ENCODE measurements at regions not wholly inside any gene's neighbourhood (a gene's known extent, or its start where the extent isn't known, plus 50 kb on each side); places are given as distances from the start of the nearest gene placed in this dataset.
A peak's percentile ranks its signal among the peaks of the same experiment; 100 is the strongest.

DNA sequence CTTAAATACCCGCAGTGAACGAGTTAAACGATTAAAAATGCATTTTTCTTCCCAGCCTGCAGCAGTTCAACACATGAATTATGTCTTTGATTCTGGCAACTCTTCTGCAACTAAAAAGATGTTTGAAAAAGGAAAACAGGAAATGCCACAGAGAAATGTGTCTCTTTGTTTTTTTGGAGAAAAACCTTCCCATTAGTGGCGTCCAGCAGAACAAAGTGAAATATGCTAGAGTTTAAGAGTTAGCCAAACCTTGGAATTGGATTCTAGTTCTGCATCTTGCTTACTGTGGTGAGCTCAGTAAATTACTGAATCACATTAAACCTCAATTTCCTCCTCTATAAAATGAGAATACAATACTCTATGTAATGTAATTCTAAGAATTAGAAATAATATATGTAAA, 900.2 kb upstream of the ACVR2A start:
- intact Hi-C loops (cut with DNase I) = no loop called here
- Histone ChIP-seq H3K36me3 (no peaks in the 10 kb centered on the region), H3K4me3 (replicated peaks in 1 of 3) (no peak overlapping the region), H3K9me3 (no peaks in the 10 kb centered on the region), H3K4me1 (no peaks in the 10 kb centered on the region), H3K27ac (no peak overlapping the region), H3K27me3 (no peaks in the 10 kb centered on the region)
- 76 to 82% methylated on average over 4 of the region's 4 CpGs for WGBS, 2 donors
- DNase-seq = no peak
- TF ChIP-seq, protein P1, sequence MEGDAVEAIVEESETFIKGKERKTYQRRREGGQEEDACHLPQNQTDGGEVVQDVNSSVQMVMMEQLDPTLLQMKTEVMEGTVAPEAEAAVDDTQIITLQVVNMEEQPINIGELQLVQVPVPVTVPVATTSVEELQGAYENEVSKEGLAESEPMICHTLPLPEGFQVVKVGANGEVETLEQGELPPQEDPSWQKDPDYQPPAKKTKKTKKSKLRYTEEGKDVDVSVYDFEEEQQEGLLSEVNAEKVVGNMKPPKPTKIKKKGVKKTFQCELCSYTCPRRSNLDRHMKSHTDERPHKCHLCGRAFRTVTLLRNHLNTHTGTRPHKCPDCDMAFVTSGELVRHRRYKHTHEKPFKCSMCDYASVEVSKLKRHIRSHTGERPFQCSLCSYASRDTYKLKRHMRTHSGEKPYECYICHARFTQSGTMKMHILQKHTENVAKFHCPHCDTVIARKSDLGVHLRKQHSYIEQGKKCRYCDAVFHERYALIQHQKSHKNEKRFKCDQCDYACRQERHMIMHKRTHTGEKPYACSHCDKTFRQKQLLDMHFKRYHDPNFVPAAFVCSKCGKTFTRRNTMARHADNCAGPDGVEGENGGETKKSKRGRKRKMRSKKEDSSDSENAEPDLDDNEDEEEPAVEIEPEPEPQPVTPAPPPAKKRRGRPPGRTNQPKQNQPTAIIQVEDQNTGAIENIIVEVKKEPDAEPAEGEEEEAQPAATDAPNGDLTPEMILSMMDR (IDR thresholded peaks at IDR 0.05) = no peak
- TF ChIP-seq POLR2A (IDR thresholded peaks at IDR 0.05) = no peak

DNA sequence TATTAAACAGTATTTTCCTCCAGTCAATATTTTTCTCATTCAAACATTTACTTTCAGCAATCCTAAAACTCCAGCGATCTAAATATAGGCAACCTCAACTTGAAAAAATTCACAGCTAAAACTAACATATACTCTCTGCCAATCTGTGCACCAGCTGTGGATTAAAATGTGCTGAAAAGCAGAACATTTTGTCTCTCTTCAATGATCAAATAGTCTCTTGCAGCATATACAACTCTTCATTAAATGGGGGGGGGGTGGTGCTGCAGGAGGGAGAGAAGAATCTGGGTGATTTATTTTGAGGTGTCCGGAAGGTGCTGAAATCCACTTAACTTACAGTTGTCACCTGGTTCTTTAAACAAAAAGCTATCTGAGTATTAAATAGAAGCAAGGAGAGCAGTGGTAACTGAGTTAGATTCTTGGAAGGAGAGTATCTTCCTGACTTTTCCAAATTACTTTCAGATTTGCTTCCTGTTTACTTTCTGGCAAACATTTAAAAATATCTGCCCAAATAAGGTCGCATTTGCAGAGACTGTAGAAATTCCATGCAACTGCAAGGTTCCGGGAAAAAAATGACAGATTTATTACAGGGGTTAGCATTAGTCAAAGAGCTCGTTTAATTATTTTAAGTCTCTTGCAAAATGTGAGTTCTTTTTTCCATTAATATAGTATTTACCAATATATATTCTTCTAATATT, 904.7 kb upstream of the ACVR2A start:
- intact Hi-C loops (cut with DNase I) = no loop called here
- TF ChIP-seq POLR2A (IDR thresholded peaks at IDR 0.05) = no peak
- no peak for DNase-seq
- 58 to 62% methylated on average over 5 of the region's 5 CpGs for WGBS, 2 donors
- Histone ChIP-seq H3K4me1 (no peaks in the 10 kb centered on the region), H3K4me3 (replicated peaks in 1 of 3) (no peak overlapping the region), H3K27me3 (no peaks in the 10 kb centered on the region), H3K36me3 (no peaks in the 10 kb centered on the region), H3K27ac (no peak overlapping the region), H3K9me3 (no peaks in the 10 kb centered on the region)

DNA sequence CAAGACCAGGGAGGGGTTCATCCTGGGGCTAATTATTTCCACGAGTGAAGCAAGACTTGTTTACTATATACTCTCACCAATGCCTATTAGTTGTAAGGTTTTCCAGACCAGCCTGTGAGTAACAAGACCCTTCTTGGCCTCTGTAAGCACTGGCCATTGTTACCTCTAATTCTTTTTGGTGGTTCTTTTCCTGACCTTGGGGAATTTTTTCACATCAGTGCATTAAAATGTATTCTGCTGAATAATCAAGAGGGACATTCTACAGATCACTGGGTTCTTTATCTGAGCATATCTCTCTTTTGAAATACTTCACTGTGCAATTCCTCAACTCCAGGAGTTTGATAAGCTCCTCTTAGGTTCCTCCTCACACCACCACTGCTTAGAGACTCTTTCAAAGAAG, 909.9 kb upstream of the ACVR2A start:
- no peaks in the 10 kb centered on the region for H3K36me3 ChIP-seq
- 61 to 75% methylated on average over 1 of the region's 1 CpG for WGBS, 2 donors
- no peaks in the 10 kb centered on the region for H3K9me3 ChIP-seq
- no peaks in the 10 kb centered on the region for H3K27me3 ChIP-seq
- no peak for DNase-seq
- no peak for TF ChIP-seq POLR2A (IDR thresholded peaks at IDR 0.05)
- TF ChIP-seq, protein P1 (IDR thresholded peaks at IDR 0.05) = no peak
- no peaks in the 10 kb centered on the region for H3K4me1 ChIP-seq
- no peak overlapping the region for H3K27ac ChIP-seq
- intact Hi-C loops (cut with DNase I) = no loop called here
- H3K4me3 ChIP-seq (replicated peaks in 1 of 3) = no peak overlapping the region

DNA sequence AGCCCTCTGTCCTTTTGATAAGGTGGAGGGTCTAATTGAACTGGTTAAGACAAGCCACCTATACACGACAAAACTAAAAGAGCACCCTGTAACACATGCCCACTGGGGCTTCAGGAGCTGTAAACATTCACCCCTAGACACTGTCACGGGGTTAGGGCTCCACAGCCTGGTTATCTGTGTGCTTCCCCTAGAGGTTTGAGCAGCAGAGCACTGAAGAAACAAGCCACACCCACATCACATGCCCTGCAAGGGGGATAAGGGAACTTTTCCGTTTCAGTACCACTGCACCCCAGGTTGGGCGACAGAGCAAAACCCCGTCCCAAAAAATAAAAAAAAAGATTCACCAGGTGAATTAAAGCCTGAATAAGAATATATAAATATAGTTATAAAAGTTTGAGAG, 913.7 kb upstream of the ACVR2A start:
- DNase-seq = no peak
- TF ChIP-seq, protein P1 (IDR thresholded peaks at IDR 0.05) = no peak
- no peak for TF ChIP-seq POLR2A (IDR thresholded peaks at IDR 0.05)
- intact Hi-C loops (cut with DNase I) = no loop called here
- H3K27ac ChIP-seq = no peak overlapping the region
- no peaks in the 10 kb centered on the region for H3K4me1 ChIP-seq
- H3K36me3 ChIP-seq = no peaks in the 10 kb centered on the region
- no peaks in the 10 kb centered on the region for H3K9me3 ChIP-seq
- no peak overlapping the region for H3K4me3 ChIP-seq (replicated peaks in 1 of 3)
- WGBS, 2 donors = 77 to 81% methylated on average over 5 of the region's 5 CpGs
- no peaks in the 10 kb centered on the region for H3K27me3 ChIP-seq

DNA sequence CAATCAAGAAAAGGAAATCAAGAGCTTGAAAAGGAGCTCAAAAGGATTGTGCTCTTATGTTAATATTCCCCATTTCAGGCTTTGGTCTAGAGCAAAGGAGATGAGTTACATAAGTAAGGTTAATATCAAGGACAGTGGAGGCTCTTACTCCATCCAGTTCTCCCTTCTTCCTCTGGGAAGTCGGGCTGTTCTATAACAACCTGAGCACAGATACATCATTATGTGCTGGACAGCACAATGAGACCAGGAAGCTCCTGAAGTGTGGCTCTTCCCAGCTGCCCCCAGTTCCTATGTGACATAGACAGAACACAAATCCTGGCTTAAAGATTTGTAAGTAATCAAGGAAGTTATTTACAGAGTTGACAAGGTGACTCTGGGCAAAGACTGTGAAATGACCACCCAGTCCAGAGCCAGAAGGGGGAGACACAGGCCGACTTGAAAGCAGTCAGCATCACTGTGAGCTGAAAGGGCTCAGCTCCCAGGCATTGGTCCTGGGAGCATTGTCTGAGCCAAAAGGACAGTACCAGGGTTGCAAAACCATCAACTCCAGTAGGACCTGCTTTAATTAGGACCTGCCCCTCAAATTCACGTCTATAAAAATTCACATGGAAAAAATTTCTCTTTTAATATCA, 917.6 kb upstream of the ACVR2A start:
- Histone ChIP-seq H3K4me1 (no peaks in the 10 kb centered on the region), H3K9me3 (no peaks in the 10 kb centered on the region), H3K4me3 (replicated peaks in 1 of 3) (no peak overlapping the region), H3K27ac (no peak overlapping the region), H3K36me3 (no peaks in the 10 kb centered on the region), H3K27me3 (no peaks in the 10 kb centered on the region)
- intact Hi-C loops (cut with DNase I) = no loop called here
- 23 to 34% methylated on average over 3 of the region's 3 CpGs for WGBS, 2 donors
- DNase-seq = peak; percentile 25 to 37
- TF ChIP-seq, protein P1 (IDR thresholded peaks at IDR 0.05) = peak in 4 of 6 experiments; percentile 5 to 44 (median 36)
- no peak for TF ChIP-seq POLR2A (IDR thresholded peaks at IDR 0.05)
